GM19452 (cell line): ENCODE measurements at regions not wholly inside any gene's neighbourhood (a gene's known extent, or its start where the extent isn't known, plus 50 kb on each side); places are given as distances from the start of the nearest gene placed in this dataset.

Experiments
- ATAC-seq: cut with Tn5 transposase; IDR thresholded peaks from one replicate; pipeline ENCODE4 v1.9.1; 2021; ENCODE audit not compliant: unreplicated experiment

- no peak for ATAC-seq
Observed at GRCh38 chr7:115106316-115106715, 184.4 kb downstream of the MDFIC start.

DNA sequence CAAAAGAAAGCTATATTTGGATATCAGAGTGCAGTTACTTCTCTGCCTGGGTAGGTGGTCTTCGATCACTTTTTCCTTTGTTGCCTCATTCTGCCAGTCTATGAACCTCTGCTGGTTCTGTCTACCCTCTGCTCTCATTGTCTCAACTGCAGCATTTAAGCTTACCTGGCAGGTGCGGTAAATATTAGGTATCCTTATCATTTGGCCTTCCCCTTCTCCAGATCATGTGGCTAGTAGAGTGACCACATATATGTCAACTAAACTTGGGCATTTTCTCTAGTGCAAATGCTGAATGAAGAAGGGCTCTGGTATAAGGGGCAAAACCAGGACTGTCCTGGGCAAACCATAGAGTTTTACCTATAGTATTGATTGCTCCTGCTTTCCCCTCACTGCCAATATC is 180.8 kb downstream of the MDFIC start:
- no peak for ATAC-seq

DNA sequence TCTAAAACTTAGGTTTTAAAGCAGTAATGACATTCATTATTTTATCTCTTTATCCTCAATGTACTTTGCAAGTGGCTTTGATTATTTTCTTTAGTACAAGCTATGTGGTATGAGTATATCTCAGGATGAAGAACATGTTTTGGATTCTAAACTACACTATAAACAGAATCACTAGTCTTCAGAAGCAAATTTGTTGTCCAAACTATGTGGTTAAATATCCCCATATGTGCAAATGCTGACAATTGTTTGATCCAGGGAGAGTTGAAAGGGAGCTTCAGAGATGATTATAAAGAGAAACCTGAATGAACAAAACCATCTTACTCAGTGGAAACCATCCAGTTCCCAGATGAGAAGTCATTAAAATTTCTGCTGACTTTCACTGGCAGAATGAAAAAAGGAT is 179.3 kb downstream of the MDFIC start:
- no peak for ATAC-seq

DNA sequence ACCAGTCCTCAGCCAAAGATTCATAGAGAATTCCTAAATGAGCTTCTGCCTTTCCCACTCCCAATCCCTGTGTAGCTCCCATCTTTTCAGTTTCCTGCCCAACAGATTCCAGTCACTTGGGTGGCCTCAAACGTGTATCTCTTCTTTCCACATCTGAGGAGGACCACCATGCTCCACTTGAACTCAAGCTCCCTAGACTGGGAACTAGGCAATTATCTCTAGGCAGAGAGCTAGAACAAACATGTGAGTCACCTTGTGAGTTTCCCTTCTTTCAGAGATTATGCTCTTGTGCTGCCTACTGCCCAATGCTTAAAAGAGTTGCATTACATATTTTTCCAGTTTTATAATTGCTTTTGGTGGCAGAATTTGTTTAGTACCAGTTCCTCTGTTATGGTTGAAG is 178.0 kb downstream of the MDFIC start:
- no peak for ATAC-seq

GRCh38 chr7:115097175-115097671 is 175.3 kb downstream of the MDFIC start:
- no peak for ATAC-seq

DNA sequence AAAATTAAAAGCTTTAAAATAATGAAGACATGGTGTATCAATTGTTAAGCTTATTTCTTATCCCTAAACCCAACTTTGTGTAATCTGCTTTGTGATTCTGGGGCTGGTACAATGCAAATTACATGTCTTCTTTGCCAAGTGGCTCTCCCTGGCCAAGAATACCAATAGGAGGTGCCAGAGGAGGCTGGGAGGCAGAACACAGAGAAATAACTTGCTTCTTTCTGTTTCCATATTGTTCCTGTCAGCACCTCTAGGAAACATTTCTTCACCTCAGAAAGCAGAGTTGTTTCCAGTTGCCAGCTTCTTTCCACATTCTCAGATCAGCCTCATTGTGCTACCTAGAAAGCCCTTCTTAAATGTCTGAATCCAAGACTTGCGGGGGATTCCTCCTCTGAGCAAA is 174.4 kb downstream of the MDFIC start:
- ATAC-seq, result no peak

DNA sequence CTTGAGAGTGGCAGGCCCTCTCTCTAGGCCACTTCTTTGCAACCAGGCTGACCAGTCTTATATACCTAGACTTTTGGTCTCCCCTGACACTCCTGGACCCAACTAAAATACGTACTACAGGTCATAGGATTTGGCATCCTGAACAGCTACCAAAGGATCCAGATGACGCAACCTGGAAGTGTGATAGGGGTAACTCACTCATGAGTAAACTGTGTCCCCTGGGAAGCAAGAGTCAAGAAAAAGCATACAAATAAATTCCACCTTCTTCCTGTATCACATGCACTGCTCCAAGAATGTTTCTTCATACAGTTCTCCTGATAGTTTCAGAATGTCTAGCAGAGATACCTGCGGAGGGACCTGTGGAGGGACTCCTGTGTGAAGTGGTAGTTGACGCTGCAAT is 172.3 kb downstream of the MDFIC start:
- ATAC-seq, result no peak

DNA sequence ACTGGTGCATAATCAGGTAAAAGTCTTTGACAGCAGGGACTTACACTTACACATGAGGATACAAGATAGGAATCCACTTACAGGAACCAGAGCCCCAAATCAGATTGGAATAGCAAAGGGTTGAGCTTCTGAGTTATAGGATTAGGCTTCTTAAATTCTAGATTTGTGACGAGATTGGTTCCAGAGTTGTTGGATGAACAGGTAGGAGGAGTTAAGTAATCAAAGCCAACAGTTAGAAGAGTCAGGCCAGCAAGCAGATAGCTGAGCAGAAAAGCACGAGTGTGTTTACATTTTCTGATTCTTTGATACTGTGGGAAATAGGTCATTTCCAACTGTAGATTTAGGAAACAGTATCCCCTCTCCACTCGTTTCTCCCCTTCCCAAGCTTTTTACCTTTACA is 167.0 kb downstream of the MDFIC start:
- ATAC-seq, result no peak

DNA sequence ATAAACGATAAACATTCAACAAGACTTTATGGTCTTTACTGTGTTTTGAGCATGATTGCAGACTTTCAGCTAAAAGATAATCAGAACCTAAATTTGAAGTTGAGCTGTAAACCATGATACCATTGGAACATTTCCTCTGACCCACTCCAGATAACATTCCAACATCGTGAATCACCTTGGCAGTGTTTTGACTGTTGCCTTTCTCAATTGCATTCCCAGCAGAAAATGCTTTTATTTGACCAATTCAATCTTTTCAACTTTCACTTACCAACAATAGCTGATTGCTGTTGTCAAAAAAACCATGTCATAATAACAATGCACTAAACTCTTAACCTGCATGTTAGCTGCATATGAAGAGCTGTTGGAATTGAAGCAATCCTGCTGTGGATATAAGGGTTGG is 165.5 kb downstream of the MDFIC start:
- ATAC-seq, result no peak

GRCh38 chr7:115086146-115086841 is 164.4 kb downstream of the MDFIC start:
- no peak for ATAC-seq

- no peak for ATAC-seq
Observed at GRCh38 chr7:115085421-115085820, 163.5 kb downstream of the MDFIC start.

DNA sequence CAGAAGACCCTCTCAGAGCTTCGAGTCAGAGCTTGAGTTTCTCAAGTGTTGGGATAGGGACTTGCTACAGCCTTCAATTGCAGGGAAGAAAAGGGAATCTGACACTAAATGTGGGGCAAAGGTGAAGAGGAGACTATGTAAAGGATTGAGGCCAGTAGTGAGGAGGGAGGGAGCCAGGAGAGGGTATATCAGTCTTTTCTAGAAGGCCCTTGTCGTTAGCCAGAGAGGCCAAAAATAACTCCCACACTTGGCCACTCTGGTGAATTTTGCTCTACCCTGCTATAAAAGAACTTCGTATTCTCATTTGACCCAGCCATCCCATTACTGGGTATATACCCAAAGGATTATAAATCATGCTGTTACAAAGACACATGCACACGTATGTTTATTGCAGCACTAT is 162.0 kb downstream of the MDFIC start:
- ATAC-seq, result no peak

GRCh38 chr7:115081772-115082171 is 159.9 kb downstream of the MDFIC start:
- no peak for ATAC-seq

DNA sequence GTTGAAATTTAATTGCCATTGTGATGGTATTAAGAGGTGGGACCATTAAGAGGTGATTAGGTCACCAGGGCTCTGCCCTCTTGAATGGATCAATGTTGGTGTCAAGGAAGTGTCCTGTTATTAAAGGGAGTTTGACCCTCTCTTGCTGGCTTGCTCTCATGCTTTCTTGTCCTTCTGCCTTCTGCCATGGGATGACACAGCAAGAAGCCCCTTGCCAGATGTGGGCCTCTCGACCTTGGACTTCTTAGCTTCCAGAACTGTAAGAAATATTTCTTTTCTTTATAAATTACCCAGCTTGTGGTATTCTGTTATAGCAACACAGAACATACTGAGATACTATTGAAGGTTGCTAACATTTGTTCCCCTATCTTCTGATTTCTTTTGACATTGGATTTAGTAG is 157.0 kb downstream of the MDFIC start:
- ATAC-seq, result no peak

GRCh38 chr7:115078386-115078785 is 156.5 kb downstream of the MDFIC start:
- ATAC-seq, result no peak

GRCh38 chr7:115070311-115070710 is 148.4 kb downstream of the MDFIC start:
- ATAC-seq, result no peak
